ENCODE measurements at regions not wholly inside any gene's neighbourhood (a gene's known extent, or its start where the extent isn't known, plus 50 kb on each side); places are given as distances from the start of the nearest gene placed in this dataset.

- DNase-seq (ENCODE audit: low spot score) (no peak), ATAC-seq (no peak)
- peaks cover 33% of the 10 kb centered on the region for H3K27me3 Mint-ChIP-seq (ENCODE audit: low read depth)
- H3K4me3 Mint-ChIP-seq, result no peak overlapping the region
- H3K9me3 Mint-ChIP-seq, result no peaks in the 10 kb centered on the region
- H3K4me1 Mint-ChIP-seq, result peaks cover 26% of the 10 kb centered on the region
- no peaks in the 10 kb centered on the region for H3K36me3 Mint-ChIP-seq
- POLR2A ChIA-PET, result no interaction called here
- CTCF ChIA-PET, result no interaction called here
- H3K27ac Mint-ChIP-seq, result no peak overlapping the region
- TF ChIP-seq ZNF396 (CRISPR knock-in tag; IDR thresholded peaks at IDR 0.05; ENCODE audit: borderline replicate concordance), result no peak
- TF ChIP-seq ZNF423 (CRISPR knock-in tag; IDR thresholded peaks at IDR 0.05), result no peak
These were observed 78.1 kb upstream of the DHRSX start for GRCh38 chrX:2578864-2579263.

DNA sequence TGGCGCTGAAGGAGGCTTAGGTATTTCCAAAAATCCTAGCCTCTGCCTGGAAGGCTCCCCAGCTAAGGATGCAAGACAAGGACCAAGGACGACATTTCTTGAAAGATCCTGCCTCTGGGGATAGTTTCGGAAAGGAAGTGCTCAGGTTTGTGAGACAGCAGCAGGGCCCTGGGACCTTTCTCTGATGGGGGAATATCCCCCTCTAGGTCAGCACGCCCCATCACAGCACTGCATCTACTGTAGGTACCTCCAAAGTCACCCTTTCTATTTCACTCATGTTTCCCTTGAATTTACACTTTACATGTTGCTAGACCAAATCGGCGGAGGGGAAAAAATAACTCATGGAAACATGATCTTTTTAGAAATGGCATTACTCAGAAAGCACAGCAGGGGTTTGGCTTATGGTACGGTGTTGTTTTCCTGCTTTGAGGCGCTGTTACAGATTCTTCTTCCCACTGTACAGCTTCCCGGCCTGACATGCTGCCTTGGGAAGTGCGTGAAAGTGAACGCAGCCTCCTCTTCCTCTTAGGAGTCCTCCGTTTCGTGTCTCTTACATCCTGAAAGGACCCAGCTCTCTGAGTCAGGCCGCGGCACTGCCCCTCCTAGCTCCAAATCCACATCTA lies 77.2 kb upstream of the DHRSX start:
- Mint-ChIP-seq H3K9me3 (no peaks in the 10 kb centered on the region), H3K4me3 (no peak overlapping the region), H3K27me3 (ENCODE audit: low read depth) (peaks cover 24% of the 10 kb centered on the region), H3K4me1 (peaks cover 22% of the 10 kb centered on the region), H3K27ac (peak overlapping the region; percentile 70), H3K36me3 (no peaks in the 10 kb centered on the region)
- CTCF ChIA-PET, result no interaction called here
- POLR2A ChIA-PET, result no interaction called here
- DNase-seq (ENCODE audit: low spot score), result no peak
- TF ChIP-seq, protein P1, sequence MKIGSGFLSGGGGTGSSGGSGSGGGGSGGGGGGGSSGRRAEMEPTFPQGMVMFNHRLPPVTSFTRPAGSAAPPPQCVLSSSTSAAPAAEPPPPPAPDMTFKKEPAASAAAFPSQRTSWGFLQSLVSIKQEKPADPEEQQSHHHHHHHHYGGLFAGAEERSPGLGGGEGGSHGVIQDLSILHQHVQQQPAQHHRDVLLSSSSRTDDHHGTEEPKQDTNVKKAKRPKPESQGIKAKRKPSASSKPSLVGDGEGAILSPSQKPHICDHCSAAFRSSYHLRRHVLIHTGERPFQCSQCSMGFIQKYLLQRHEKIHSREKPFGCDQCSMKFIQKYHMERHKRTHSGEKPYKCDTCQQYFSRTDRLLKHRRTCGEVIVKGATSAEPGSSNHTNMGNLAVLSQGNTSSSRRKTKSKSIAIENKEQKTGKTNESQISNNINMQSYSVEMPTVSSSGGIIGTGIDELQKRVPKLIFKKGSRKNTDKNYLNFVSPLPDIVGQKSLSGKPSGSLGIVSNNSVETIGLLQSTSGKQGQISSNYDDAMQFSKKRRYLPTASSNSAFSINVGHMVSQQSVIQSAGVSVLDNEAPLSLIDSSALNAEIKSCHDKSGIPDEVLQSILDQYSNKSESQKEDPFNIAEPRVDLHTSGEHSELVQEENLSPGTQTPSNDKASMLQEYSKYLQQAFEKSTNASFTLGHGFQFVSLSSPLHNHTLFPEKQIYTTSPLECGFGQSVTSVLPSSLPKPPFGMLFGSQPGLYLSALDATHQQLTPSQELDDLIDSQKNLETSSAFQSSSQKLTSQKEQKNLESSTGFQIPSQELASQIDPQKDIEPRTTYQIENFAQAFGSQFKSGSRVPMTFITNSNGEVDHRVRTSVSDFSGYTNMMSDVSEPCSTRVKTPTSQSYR (CRISPR knock-in tag; IDR thresholded peaks at IDR 0.05), result no peak
- TF ChIP-seq, protein P2, sequence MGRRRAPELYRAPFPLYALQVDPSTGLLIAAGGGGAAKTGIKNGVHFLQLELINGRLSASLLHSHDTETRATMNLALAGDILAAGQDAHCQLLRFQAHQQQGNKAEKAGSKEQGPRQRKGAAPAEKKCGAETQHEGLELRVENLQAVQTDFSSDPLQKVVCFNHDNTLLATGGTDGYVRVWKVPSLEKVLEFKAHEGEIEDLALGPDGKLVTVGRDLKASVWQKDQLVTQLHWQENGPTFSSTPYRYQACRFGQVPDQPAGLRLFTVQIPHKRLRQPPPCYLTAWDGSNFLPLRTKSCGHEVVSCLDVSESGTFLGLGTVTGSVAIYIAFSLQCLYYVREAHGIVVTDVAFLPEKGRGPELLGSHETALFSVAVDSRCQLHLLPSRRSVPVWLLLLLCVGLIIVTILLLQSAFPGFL (CRISPR knock-in tag; IDR thresholded peaks at IDR 0.05; ENCODE audit: borderline replicate concordance), result no peak
- TF ChIP-seq CREM (CRISPR knock-in tag; IDR thresholded peaks at IDR 0.05), result no peak
- no peak for TF ChIP-seq ATF6 (CRISPR knock-in tag; IDR thresholded peaks at IDR 0.05)
- no peak for TF ChIP-seq SOX15 (CRISPR knock-in tag; IDR thresholded peaks at IDR 0.05)
- no peak for TF ChIP-seq ZBTB43 (CRISPR knock-in tag; IDR thresholded peaks at IDR 0.05)
- TF ChIP-seq, protein P3, sequence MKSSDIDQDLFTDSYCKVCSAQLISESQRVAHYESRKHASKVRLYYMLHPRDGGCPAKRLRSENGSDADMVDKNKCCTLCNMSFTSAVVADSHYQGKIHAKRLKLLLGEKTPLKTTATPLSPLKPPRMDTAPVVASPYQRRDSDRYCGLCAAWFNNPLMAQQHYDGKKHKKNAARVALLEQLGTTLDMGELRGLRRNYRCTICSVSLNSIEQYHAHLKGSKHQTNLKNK (CRISPR knock-in tag; IDR thresholded peaks at IDR 0.05), result no peak
- no peak for TF ChIP-seq ZNF396 (CRISPR knock-in tag; IDR thresholded peaks at IDR 0.05; ENCODE audit: borderline replicate concordance)
- ATAC-seq, result peak; percentile 63

DNA sequence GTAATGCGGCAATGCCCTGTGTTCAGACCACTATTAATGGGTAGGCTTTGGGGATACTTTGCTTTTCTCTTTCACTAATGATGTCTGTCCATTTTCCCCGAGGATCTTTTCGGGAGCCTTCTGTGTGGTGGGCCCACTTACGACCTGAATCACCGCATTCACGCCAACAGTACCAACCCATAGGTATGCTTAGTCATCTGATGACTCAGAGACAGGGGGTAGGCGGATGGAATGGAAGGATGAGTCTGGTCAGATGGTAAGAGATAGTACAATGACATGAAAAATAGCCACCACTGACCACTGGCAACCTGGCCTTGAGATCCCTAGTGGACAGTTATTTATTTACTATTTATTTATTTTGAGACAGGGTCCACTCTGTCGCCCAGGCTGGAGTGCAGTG lies 76.0 kb upstream of the DHRSX start:
- TF ChIP-seq IRF2 (CRISPR knock-in tag; IDR thresholded peaks at IDR 0.05; ENCODE audit: borderline replicate concordance, low read depth), result no peak
- no peak for TF ChIP-seq ZBTB21 (CRISPR knock-in tag; IDR thresholded peaks at IDR 0.05; ENCODE audit: borderline replicate concordance)
- TF ChIP-seq NFYB (CRISPR knock-in tag; conservative IDR thresholded peaks at IDR 0.05; ENCODE audit: low read depth), result no peak
- no peak for TF ChIP-seq ATF1 (CRISPR knock-in tag; IDR thresholded peaks at IDR 0.05)
- TF ChIP-seq ZNF425 (CRISPR knock-in tag; conservative IDR thresholded peaks at IDR 0.05), result no peak
- TF ChIP-seq, protein P4, sequence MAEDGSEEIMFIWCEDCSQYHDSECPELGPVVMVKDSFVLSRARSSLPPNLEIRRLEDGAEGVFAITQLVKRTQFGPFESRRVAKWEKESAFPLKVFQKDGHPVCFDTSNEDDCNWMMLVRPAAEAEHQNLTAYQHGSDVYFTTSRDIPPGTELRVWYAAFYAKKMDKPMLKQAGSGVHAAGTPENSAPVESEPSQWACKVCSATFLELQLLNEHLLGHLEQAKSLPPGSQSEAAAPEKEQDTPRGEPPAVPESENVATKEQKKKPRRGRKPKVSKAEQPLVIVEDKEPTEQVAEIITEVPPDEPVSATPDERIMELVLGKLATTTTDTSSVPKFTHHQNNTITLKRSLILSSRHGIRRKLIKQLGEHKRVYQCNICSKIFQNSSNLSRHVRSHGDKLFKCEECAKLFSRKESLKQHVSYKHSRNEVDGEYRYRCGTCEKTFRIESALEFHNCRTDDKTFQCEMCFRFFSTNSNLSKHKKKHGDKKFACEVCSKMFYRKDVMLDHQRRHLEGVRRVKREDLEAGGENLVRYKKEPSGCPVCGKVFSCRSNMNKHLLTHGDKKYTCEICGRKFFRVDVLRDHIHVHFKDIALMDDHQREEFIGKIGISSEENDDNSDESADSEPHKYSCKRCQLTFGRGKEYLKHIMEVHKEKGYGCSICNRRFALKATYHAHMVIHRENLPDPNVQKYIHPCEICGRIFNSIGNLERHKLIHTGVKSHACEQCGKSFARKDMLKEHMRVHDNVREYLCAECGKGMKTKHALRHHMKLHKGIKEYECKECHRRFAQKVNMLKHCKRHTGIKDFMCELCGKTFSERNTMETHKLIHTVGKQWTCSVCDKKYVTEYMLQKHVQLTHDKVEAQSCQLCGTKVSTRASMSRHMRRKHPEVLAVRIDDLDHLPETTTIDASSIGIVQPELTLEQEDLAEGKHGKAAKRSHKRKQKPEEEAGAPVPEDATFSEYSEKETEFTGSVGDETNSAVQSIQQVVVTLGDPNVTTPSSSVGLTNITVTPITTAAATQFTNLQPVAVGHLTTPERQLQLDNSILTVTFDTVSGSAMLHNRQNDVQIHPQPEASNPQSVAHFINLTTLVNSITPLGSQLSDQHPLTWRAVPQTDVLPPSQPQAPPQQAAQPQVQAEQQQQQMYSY (CRISPR knock-in tag; IDR thresholded peaks at IDR 0.05), result no peak
- TF ChIP-seq FOXJ3 (CRISPR knock-in tag; IDR thresholded peaks at IDR 0.05; ENCODE audit: borderline replicate concordance), result no peak
- peaks cover 22% of the 10 kb centered on the region for H3K4me1 Mint-ChIP-seq
- no peak for ATAC-seq
- no peak for DNase-seq (ENCODE audit: low spot score)
- H3K4me3 Mint-ChIP-seq, result no peak overlapping the region
- no peaks in the 10 kb centered on the region for H3K9me3 Mint-ChIP-seq
- CTCF ChIA-PET, result no interaction called here
- H3K27me3 Mint-ChIP-seq (ENCODE audit: low read depth), result peaks cover 12% of the 10 kb centered on the region
- no peak overlapping the region for H3K27ac Mint-ChIP-seq
- POLR2A ChIA-PET, result no interaction called here
- no peaks in the 10 kb centered on the region for H3K36me3 Mint-ChIP-seq

All from WTC11 (cell line).